ENCODE measurements at regions not wholly inside any gene's neighbourhood (a gene's known extent, or its start where the extent isn't known, plus 50 kb on each side); places are given as distances from the start of the nearest gene placed in this dataset.

- TF ChIP-seq CTCF (IDR thresholded peaks at IDR 0.05) (no peak), POLR2A (IDR thresholded peaks at IDR 0.05) (no peak)
These were observed 769.5 kb downstream of the TUSC7 start for GRCh38 chr3:117479095-117479494.
